Astrocyte (in vitro differentiated cells and primary cell): ENCODE measurements at regions not wholly inside any gene's neighbourhood (a gene's known extent, or its start where the extent isn't known, plus 50 kb on each side); places are given as distances from the start of the nearest gene placed in this dataset.

Experiments
- EZH2 ChIP-seq: IDR thresholded peaks from 2 replicates; pipeline ENCODE4 v1.6.1; 2012; ENCODE audit warnings: mild to moderate bottlenecking, low read length, inconsistent platforms; ENCODE audit not compliant: insufficient read depth
- TF ChIP-seq, protein P1 (sequence below): IDR thresholded peaks from 2 replicates; pipeline ENCODE4 v1.5.1; 2011; ENCODE audit warnings: low read depth, mild to moderate bottlenecking, inconsistent platforms, low read length, moderate library complexity; ENCODE audit not compliant: insufficient read depth

DNA sequence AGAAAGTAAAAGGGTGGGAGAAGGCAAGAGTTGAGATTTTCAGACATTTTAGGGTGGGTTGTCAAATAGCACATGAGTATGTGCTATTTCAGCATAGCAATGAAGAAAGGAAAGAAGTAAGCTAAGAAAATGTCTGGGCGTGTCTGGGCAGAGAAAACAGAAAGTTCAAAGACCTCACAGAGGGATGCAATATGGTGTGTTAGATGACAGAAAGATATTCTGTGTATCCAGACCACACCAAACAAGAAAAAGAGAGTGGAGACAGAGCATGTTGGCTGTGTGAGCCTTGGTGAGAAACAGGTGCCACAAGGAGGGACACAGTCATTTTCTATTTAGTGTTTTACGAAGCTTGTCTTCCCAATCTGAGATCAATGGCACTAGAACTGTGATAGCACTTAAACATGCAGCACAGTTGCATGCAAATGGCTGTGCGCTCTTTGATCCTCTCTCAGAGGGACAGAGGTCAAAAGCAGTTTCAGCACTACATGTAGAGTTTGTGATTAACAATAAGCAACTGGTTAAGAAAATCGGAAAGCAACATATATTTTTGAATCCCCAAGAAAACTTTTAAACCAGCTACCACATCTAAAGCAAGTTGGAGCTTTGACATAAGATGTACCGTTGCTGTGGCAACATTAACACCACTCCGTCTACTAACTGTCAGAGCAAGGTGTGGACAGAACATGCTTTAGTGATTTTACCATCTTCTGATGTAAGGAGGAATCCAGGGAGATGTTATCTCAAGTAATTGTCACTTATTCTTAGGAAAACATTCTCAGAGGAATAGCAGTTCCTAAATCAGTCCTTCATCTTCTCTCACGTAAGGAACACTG is 515.5 kb upstream of the NOX3 start:
- TF ChIP-seq, protein P1, sequence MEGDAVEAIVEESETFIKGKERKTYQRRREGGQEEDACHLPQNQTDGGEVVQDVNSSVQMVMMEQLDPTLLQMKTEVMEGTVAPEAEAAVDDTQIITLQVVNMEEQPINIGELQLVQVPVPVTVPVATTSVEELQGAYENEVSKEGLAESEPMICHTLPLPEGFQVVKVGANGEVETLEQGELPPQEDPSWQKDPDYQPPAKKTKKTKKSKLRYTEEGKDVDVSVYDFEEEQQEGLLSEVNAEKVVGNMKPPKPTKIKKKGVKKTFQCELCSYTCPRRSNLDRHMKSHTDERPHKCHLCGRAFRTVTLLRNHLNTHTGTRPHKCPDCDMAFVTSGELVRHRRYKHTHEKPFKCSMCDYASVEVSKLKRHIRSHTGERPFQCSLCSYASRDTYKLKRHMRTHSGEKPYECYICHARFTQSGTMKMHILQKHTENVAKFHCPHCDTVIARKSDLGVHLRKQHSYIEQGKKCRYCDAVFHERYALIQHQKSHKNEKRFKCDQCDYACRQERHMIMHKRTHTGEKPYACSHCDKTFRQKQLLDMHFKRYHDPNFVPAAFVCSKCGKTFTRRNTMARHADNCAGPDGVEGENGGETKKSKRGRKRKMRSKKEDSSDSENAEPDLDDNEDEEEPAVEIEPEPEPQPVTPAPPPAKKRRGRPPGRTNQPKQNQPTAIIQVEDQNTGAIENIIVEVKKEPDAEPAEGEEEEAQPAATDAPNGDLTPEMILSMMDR: no peak
- TF ChIP-seq EZH2: no peak
